Renal pelvis (tissue), 1 donor: ENCODE measurements at regions not wholly inside any gene's neighbourhood (a gene's known extent, or its start where the extent isn't known, plus 50 kb on each side); places are given as distances from the start of the nearest gene placed in this dataset.
"Not testable (repeated sequence)": the region's sequence is repeated elsewhere in the genome, so short reads cannot be mapped to it uniquely, and the experiment has no call there.

ENCODE experiments used
- DNase-seq: peaks from one replicate; pipeline ENCODE4 v3.0.0-alpha.2; 2013

DNA sequence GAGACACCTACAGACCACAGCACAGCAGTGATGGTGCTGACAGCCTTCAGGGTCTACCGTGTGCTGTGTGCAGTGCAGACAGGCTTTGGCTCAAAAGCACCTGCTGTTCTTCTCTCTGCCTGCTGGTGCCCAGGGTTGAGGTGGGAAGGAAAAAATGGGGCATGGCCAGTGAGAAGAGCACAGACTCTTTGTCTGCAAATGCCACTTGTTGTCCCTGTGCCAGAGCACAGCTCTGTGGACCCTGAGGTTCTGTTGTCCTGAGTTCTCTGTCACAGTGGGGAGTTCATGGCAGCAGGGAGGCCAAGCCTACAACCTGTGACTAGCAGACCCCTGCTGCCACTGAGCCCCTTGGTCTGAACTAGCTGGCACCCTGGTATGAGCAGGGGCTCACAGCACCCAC lies 376.7 kb downstream of the GLRX3 start:
- no peak for DNase-seq

GRCh38 chr10:130513686-130514476 lies 377.7 kb downstream of the GLRX3 start:
- DNase-seq, result no peak

DNA sequence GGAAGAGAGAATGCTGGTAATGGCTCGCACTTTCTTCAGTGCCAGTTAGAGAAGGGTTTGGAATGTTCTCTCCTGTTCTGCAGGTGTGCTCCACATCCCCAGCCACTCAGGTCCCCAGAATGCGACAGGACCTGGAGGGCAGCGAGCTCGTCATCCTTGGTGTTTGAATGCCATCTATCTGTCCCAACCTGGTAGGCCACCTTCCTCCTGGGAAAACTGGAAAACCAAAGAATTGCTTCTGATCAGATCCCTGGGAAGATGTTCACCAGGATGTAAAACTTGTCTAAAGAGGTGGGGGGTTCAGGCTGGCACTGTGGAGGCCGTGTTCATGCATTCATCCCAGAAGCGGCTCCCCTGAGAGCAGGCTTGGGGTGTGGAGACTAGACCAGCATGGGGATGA lies 379.5 kb downstream of the GLRX3 start:
- no peak for DNase-seq

DNA sequence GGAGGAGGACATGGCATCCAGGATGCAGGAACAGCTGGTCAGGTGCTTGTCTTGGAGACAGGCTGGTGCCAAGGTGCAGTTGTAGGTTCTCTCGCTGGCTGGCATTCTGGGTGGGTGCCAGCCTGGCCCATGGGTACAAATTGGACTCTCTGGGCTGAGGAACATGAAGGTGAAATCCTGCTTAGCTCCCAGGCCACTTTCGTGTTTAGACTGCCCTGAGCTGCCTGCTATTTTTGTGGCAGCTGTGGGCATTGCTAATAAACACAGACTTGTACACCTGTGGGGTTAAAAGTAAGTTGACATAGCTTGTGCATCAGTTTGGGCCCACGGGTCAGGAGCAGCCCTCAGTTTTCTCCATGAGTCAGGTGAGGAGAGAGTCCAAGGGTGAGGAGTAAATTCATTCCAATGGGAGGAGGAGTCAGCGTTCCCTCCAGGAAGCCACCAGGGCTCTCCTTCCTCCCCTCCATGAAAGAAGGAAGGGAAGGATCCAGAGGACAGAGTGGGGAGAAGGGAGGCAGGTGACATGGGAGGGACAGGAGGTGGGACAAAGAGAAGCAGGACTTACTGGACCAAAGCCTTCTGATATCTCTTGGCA lies 380.0 kb downstream of the GLRX3 start:
- no peak for DNase-seq

- DNase-seq, result not testable (repeated sequence)
Observed at GRCh38 chr10:130518921-130519320, 382.7 kb downstream of the GLRX3 start.

GRCh38 chr10:130519791-130520190 lies 383.6 kb downstream of the GLRX3 start:
- no peak for DNase-seq

DNA sequence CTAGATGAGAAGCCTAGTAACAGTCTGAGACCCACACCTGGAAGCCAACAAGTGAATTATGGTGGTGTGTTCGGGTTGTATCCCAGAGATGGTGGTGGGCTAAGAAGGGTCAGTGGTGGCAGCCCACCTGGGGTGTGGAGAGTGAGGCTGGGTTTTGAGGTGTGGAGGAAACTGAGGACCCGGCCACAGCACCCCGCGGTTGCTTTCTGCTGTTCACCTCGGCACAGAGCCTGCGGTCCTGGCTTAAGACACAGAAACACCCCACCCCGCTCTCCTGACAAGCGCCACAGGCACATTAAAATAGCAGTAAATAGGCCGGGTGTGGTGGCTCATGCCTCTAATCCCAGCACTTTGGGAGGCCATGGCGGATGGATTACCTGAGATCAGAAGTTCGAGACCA lies 395.1 kb downstream of the GLRX3 start:
- no peak for DNase-seq

- DNase-seq, result no peak
Observed at GRCh38 chr10:130541090-130541489, 404.9 kb downstream of the GLRX3 start.

GRCh38 chr10:130542761-130543160 lies 406.6 kb downstream of the GLRX3 start:
- no peak for DNase-seq

DNA sequence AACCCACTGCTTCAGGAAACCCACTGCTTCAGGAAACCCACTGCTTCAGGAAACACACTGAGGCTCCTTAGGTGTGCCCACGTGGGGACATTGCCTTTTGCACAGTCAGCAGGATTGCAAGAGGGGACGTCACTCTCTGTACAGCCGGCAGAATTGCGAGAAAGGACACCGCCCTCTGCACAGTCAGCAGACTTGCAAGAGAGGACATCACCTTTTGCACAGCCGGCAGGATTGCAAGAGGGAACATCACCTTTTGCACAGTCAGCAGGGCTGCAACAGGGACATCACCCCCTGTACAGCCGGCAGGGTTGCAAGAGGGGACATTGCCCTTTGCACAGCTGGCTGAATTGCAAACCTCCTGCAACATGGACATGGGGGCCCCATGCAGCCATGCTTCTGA lies 407.6 kb downstream of the GLRX3 start:
- no peak for DNase-seq

DNA sequence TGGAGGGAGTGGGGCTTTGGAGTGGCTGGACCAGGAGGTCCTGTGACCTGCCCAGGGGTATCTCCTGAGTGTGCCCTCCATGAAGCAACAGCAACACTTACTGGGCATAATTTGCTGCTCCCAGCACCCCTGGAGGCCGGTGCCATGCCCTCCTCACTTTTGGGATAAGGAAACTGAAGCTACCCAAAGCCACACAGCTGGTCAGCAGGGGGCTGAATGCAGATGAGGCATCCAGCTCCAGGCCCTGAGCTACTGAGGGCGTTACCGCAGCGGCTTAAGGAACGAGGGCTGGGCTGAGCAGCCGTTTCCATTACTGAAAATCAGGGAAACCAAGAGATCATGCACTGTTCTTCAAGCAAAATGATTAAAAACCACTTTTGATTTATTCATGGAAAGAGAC lies 408.9 kb downstream of the GLRX3 start:
- no peak for DNase-seq

DNA sequence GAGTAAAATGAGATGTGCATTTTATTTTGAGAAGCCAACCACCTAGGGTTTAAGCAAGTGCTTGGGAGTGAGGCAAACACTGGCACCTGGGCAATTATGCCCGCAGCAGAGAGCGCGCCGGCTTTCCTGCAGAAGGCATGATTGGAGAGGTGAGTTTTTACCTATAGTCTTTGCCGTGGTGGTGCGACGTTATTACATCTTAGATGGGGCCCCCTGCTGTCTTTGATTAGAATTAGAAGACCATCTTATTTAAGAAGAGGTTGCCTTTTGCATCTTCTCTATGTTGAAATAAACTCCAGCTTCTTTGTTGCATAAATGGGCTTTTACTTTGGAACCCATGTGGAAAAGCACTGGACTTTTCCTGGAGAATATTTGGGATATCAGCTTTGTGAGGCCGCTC lies 409.5 kb downstream of the GLRX3 start:
- no peak for DNase-seq

DNA sequence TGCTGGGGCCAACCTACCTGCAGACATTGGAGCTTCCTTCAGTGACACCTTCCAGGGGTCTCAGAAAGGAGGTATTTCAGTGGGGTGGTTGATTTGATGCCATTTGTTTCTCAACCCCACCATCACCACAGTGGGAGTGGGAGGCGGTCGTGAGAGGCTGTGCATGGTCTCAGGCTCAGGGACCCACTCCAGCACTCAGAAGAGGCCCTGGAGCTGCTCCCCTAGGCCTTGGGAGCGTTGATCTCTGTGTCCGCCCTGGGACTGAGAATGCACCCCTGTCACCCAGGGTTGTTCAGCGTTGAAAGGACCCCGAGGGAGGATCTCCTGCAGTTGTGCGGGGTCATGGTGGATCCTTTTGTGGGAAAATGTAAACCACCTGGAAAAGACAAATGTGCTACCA lies 410.6 kb downstream of the GLRX3 start:
- no peak for DNase-seq

GRCh38 chr10:130547368-130547767 lies 411.2 kb downstream of the GLRX3 start:
- no peak for DNase-seq

DNA sequence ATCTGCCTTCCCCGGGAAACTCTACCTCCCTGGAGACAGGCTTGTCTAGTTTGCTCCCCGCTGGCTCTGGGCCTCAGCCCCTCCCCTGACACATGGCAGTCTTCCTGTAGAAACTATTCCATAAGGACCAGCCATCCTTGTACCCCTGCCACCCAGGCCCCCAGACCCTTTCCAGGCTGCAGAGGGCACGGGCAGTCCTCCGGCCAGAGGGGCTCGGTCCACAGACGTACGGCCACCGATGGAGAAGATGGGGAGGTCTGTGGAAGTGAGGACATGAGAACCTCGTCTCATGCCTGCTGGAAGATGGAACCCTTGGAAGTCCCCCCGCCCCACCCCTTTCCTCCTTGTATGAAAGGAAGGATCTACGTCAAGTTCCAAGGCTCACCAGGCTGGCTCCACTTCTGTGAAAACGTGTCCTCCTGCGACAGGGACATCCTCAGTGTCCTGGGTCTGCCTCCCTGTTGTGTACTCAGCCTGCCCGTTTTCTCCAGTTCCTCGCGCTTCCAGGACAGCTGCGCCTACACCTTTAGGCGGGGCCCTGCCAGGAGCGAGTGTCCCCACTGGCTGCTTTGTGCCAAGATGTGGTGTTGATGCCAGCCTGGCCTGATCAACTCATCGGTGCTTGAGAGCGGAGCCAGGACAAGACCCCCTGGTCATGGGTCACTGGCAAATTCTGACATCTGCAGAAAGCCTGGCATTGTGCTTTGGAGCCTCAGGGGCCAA lies 414.9 kb downstream of the GLRX3 start:
- no peak for DNase-seq

DNA sequence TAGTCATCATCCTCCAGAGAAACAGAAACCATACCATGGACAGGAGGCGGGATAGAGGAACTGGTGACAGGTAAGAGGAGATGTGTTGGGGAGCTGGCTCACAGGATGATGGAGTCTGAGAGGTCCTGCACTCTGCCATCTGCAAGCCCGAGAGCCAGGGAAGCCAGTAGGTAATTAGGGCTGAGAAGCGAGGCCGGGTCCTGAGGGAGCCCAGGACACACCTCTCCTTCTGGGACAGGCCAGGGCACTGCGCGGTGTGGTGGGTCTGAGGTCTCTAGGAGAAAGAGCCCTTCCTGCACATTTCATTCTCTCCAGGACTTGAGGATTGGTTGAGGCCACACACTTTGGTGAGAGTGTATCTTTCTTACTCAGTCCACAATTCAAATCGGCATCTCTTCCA lies 415.5 kb downstream of the GLRX3 start:
- no peak for DNase-seq

DNA sequence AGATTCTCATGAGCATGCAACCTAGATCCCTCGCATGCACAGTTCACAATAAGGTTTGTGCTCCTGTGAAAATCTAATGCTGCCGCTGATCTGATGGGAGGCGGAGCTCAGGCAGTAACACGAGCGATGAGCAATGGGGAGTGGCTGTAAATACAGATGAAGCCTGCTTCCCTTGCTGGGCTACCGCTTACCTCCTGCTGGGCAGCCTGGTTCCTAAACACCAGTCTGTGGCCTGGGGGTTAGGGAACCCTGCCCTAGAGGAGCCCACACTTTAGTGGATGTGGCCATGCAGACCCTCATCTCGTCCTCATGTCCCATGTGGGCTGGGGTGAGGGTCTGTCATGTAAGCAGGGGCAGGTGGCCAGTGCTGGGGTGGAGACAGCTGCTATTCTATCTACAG lies 417.6 kb downstream of the GLRX3 start:
- DNase-seq, result no peak

DNA sequence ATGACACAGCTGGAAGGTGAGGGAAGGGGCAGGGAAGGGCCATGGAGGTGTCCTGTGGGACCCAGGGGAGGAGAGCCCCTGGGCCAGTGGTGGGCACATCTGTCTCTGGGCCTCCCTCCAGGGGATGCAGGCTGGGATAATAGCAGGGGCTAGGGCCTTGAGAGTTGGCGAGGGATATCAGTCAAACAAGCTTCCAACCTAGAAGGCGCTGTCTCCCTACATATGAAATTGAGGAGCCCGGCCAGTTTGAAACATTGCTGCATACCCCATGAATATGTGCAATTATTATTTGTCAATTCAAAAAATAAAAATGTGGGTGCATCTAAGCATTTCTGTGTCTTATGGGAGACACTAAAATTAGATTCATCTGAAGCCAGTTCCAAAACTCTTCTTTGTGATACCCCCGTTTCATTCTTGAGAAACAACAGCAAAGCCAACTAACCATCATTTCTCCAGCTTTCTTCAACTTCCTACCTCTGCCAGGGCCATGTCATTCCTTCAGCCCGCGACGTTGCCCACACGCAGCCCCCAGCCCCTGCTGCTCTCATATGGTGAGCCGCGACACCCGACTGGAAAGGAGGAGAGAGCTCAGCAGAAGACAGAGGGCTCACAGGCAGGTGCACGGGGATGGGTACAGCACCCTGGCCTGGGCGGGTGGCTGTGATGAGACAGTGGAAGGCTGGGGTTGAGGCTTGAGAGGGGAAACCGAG lies 418.7 kb downstream of the GLRX3 start:
- DNase-seq, result no peak

DNA sequence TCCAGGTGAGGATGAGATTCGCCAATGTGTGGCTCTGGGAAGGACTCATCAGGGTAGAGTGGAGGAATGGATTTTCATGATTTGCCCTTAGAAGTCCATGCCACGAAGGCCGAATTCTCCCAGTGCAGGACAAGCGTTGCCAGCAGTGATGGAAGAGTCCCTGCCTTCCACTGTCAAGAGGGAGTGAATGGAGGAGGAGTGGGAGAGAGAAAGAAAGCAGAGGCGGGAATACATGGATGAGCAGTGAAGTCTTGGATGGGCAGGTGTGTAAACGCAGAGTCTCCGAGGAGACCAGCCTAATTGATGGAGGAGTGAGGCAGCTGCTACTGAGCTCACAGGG lies 419.2 kb downstream of the GLRX3 start:
- no peak for DNase-seq

DNA sequence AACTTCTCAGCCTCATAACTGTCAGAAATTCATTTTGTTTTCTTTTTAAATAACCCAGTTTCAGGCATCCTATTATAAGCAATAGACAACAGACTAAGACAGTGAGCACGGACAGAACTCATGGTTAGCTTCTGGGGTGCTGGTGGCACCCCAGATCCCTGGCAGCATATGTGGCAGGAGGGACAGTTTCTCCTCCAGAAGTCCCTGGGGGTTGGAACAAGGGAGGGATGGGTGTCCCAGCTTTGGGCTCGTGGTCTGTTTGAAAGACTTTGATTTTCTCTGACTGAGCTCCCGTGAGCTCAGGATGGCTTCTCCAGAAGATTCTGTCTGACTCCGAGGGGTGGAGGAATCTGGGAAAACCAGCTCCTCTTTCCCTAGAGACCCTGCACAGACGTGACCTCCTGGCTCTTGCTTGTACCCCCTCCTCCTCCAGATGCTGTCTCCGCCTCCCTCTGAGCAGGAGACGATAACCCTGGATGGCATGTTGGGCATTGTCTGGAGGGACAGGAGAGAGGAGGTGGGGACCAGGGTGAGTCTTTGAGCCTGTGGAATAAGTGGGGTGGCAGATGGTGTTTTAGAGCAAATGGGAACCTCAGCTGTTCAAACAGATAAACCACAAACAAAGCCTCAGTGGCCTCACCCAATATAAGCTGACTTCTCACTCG lies 421.1 kb downstream of the GLRX3 start:
- DNase-seq, result no peak

DNA sequence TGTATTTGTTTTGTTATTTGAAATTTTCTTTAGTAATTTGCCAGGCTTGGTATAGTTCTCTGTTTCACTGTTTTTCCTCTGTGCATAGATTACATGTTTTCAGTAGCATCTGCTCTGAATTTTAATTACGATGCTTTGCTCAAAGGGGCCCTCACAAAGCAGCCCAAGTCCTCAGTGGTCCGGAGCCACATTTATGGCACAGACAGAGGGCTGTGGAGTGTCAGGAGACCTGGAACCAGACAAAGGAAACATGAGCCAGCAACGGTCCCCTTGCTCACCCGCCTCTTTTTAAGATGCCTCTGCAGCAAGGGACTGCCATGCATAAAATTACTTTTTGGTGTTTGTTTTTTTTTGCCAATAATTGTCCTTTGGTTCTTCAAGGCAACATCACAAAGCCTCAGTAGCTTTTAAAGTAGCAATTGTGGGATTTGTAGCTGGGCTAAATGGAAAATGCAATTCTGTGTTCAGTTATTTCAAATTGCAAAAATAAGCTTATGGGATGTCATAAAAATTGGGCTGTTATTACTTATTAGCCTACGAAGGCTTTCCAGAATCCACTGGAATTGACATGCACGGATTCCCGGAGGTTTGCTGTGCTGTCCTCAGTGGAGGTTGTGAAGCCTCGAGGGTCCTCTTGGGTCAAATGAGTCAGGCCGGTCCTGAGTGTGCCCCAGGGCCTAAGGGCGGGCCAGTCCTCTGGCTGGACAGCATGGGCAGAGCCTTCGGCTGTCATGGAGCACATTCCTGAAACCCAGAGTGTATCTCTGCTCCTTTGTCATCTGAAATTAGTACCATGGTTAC lies 422.8 kb downstream of the GLRX3 start:
- no peak for DNase-seq
